ENCODE measurements at regions not wholly inside any gene's neighbourhood (a gene's known extent, or its start where the extent isn't known, plus 50 kb on each side); places are given as distances from the start of the nearest gene placed in this dataset.

DNA sequence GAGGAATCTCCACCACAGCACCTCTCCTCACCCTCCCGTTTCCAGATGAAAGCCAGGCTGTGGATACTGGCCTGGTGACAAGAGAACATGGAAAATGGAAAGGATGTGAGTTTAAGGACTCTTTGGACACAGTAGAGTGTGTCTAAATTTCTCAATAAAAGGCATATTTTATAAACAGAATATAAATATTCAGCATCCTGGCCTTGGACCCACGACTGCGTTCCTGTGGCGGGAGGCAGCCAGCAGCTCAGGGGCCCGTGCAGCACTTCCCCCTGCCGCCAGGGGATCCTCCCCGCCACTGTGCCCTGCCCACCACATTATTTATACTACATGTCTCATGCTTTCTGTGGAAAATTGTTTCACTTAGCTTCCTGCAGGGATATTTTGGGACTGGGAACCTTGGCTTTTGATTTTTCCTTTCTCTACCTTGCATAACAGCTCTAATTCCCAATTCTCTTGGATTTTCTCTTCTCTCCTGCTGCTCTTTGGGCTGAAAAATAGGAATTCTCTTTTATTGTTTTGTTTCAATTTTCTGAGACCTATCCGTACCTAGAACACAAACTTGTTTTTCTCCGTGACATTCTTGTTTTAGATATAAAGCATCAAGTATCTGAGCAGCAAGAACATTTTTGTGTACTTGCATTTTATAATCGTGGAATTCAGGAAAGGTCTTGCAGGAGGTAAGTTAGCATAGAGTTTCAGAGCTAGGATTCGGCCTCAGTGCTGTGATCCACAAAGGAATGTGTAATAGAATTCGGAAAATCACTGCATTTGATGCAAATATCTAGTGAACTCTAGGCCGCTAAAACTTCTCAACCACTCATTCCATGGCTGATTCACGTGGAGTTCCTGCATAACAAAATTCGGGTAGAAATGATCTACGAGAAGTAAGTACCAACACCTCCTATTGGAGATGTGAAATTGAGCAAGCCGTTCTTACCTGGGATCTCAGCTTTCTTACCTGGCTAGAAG is 107.7 kb upstream of the SPATA13 start:
- DNase-seq = peak; percentile 27

DNA sequence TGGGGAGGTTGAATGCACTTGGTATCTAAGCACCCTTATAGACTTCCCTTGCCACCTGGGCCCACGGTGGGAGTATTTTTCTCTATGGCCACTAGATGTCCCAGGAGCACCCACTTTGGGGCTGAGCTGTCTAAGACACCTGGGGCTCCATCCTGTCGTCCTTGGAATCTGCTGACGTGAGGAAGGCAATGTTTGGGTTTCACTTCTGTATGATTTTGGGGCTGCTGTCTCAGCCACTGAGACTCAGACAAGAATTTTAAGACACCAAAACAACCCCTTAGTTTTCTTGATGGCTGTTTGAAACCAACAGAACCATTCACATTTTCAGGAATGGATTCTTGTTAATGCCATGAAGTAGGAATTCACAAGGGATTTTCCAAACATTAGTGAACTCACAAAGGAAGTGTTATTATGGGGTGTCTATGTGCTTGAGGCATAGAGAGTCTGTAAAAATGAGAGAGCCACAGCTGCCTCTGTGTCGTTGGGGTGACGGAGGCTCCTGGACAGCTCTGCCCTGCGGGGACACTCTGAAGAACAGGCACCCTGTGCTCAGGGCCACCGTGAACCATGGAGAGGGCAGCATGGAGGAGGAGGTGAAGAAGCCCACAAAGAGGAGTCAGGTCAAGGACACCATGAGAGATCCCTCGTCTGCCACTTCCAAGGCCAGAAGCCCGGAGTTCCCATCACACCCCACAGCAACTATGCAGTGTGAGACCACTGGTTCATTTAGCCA is 106.8 kb upstream of the SPATA13 start:
- peak; percentile 88 for DNase-seq

- DNase-seq = no peak
Measured at GRCh38 chr13:24056616-24057137, 103.8 kb upstream of the SPATA13 start.

GRCh38 chr13:24060993-24061392 is 99.5 kb upstream of the SPATA13 start:
- DNase-seq = no peak

- peak; percentile 27 for DNase-seq
Measured at GRCh38 chr13:24063281-24063877, 97.1 kb upstream of the SPATA13 start.

DNA sequence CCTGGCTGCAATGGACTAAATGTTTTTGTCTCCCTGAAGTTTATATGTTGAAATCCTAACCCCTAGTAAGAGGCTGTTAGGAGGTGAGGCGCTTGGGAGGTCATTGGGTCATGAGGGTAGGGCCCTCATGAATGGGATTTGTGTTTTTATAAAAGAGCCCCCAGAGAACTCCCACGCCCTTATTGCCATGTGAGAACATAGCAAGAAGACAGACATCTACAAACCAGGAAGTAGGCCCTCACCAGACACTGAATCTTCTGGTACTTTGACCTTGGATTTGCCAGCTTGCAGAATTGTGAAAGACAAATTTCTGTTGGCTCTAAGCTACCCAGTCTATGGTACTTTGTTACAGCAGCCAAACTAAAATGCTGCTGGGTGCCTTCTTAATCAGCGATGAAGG is 96.1 kb upstream of the SPATA13 start:
- DNase-seq = no peak

GRCh38 chr13:24065176-24065575 is 95.3 kb upstream of the SPATA13 start:
- peak; percentile 17 for DNase-seq

- peak; percentile 37 for DNase-seq
Measured at GRCh38 chr13:24066405-24067295, 93.9 kb upstream of the SPATA13 start.

- DNase-seq = no peak
Measured at GRCh38 chr13:24068472-24068871, 92.0 kb upstream of the SPATA13 start.

- DNase-seq = no peak
Measured at GRCh38 chr13:24071016-24071415, 89.5 kb upstream of the SPATA13 start.

- DNase-seq = peak; percentile 29
Measured at GRCh38 chr13:24071423-24072075, 89.0 kb upstream of the SPATA13 start.

DNA sequence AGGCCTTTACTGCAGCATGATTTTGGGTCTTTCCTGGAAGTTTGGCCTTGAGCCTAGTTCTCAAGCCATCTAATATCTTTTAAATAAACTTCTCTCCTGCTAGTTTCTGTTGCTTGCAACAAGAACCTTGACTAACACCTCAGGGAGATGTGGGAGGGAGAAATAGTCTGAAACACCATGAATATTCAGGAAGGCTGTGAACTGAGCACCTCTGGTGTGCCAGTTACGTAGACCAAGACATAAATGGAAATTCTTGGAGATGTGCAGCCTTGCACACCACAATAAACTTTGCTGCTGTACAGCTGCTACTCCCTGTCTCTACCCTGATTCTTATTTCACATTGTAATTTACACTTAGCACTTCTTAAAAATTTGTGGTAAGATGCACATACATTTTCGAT is 86.9 kb upstream of the SPATA13 start:
- no peak for DNase-seq

- DNase-seq = no peak
Measured at GRCh38 chr13:24074678-24075077, 85.8 kb upstream of the SPATA13 start.

- no peak for DNase-seq
Measured at GRCh38 chr13:24075137-24075975, 85.2 kb upstream of the SPATA13 start.

- DNase-seq = no peak
Measured at GRCh38 chr13:24076109-24076508, 84.4 kb upstream of the SPATA13 start.

GRCh38 chr13:24076636-24077035 is 83.9 kb upstream of the SPATA13 start:
- DNase-seq = no peak

GRCh38 chr13:24080134-24080533 is 80.4 kb upstream of the SPATA13 start:
- no peak for DNase-seq

DNA sequence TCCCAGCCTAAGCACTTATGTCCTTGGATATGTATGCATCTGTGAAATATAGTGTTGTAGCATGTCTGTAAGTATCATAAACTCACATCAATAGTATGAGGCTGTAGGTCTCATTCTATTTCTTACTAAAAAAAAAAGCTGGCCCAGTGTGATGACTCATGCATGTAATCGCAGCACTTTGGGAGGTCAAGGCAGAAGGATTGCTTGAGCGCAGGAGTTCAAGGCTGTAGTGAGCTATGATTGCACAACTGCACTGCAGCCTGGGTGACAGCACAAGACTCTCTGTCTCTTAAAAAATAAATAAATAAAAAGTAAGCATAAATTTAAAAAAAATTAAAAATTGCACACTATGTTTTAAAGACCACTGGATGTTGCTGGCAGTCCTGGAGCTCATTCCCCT is 79.1 kb upstream of the SPATA13 start:
- DNase-seq = no peak

DNA sequence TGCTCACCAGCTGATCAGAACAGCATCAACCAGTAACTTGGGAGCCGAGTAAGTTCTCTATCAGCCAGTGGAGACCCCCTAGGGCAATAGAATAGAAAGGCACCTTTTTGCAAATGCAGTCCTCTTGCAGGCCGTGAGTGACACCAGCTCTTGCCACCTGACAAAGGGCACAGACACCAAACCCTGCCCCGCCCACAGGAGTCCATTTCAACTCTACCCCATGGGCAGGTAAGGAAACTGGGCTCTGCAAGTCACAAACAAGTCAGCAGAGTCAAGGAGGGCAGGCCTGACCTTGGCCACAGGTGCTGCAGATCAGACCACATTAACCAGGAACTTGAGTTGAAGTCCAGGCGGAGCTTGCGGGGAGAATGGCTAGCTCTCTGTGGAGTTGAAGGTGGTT is 77.4 kb upstream of the SPATA13 start:
- no peak for DNase-seq

GRCh38 chr13:24083722-24084421 is 76.6 kb upstream of the SPATA13 start:
- no peak for DNase-seq
